OCI-M1 (cell line): ENCODE measurements at regions not wholly inside any gene's neighbourhood (a gene's known extent, or its start where the extent isn't known, plus 50 kb on each side); places are given as distances from the start of the nearest gene placed in this dataset.
"Not testable (repeated sequence)": the region's sequence is repeated elsewhere in the genome, so short reads cannot be mapped to it uniquely, and the experiment has no call there.

ENCODE experiments used
- DNase-seq: peaks from one replicate; lab custom pipeline; 2025; lab: John Stamatoyannopoulos, UW

DNA sequence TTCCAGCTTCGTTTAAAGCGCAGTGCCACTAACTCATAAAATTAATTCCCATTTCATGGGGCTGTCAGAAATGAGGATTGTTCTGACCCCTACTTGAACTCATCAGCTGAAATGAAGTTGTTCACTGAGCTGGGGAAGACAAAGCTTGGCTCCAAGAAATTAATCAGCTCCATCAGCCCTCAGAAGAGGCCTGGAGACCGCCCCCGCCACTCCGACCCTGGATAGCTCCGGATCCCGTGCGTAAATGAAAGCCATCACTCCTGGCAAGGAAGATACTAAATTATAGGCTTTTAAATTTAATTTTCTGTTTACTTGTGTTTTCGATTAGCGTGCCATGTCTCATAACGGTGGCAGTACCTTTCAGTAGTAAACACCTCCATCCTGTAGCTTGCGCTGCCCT, 142.8 kb upstream of the IRX2 start:
- no peak for DNase-seq

DNA sequence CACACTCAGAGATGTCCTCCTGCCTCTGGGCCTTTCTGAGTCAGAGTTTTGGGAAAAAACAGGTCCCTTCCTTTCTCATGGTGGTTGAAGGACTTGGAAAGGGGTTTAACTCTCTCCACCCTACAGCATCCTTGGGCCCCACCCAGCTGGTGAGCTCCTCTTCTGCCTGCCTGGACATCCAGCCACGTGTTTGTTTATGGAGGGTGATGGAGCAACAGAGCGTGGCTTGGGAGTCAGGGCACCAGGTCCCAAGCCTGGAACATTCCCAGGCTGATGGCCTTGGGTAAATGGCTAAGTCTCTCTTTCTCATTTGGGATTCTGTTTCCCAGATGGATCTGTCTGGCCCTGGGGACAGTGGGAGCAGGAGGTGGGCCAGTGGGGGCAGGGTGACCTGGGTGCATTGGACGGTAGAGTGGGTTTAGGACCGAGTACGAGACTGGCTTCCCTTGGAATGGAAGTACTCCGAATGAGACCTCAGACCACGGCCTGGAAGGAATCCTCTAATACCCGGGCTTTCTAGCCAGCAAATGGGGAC, 141.1 kb upstream of the IRX2 start:
- no peak for DNase-seq

DNA sequence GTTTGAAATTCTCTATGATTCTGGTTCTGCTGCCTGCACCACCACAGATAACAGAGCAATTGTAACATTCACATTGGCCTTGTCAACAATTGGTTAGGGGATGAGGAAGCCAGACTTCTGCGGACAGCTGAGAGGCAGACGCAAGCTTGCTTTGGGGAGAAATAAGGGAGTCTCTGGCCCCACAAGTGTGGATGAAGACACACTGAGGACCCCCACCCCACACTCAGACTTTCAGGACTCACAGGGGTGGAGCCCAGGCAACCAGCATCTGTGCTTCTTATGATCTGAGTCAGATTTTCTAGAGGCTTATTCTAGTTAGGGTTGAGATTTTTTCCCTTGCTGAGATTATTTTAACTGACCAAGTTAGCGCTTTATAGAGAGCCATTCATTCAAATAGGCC, 140.3 kb upstream of the IRX2 start:
- no peak for DNase-seq

DNA sequence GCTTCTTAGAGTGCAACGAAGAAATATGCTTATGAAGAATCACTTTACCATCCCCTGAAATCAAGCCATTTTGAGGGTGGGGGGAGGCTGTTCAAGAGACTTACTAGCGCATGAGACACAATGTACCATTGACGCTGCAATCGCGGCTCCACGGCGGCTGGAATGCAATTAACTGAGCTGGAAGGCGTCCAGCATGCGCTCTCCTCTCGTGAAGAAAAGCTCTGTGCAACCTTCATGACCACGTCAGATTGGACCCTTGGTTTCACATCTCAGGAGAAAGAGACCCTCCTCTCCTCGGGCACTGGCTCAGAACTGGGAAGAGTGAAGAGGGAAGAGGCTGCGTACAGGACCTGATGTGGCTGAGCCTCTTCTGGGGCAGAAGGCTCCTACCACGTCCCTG, 138.5 kb upstream of the IRX2 start:
- no peak for DNase-seq

DNA sequence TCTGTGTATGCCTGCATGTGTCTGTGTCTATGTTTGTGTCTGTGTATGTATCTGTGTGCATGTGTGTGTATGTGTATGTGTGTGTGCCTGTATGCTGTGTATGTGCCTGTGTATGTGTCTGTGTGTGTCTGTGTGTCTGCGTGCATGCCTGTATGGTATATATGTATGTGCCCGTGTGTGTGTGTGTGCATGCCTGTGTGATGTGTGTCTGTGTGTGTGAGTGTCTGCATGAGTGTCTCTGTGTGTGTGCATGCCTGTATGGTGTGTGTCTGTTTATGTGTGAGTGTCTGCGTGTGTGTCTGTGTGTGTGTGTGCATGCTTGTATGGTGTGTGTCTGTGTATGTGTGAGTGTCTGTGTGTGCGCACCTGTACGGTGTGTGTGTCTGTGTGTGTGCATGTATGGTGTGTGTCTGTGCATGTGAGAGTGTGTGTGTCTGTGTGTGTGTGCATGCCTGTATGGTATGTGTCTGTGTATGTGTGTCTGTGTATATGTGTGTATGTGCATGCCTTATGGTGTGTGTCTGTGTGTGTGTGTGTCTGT, 137.1 kb upstream of the IRX2 start:
- DNase-seq = no peak

DNA sequence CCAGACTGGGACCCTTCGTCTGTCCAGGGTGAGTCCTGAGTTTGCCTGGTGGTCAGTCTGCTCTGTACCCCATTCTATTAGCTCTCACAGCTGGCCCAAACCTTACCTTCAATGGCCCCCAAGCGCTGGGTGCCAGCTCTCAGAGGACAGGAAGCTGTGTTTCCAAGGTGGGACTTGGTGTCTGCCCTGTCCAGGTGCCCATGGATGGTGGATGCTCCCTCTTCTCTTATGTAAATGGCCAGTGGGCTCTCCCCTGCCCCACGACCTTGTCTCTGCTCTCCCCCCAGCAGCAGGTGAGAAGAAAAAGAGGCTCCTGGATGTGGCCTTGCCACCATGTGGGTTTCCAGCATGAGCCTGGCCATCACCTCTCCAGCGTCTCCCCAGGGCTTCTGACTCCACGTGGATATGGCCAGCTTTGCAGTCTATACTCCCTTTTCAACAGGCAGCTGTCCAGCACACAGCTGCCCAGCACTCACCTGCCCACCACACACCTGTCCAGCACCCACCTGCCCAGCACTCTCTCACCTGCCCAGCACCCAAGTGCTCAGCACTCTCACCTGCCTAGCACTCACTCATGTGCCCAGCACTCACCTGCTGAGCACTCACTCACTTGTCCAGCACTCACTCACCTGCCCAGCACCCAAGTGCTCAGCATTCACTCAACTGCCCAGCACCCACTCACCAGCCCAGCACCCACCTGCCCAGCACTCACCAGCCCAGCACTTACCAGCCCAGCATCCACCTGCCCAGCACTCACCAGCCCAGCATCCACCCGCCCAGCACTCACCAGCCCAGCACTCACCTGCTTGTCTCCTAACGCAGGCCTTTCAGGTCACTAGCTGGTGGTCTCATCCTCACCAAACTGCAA, 136.2 kb upstream of the IRX2 start:
- DNase-seq = no peak

DNA sequence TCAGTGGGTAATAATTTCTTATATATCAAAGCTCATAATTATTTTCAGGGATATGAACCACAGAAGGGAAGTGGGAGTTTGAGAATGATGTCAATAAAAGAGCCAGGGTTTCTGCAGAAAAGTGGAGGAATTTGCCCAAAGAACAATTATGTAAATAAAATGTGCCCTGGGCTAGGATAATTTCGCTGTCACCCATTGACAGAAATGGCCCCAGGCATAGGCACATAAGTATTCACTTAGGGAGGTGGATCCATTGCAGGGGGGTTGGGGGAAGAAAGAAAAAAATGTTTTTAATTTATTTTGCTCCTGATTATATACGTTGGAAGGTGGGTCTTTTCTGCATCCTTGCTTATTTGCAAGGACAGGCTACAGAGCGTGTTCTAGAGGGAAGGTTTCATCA, 135.1 kb upstream of the IRX2 start:
- DNase-seq = no peak

DNA sequence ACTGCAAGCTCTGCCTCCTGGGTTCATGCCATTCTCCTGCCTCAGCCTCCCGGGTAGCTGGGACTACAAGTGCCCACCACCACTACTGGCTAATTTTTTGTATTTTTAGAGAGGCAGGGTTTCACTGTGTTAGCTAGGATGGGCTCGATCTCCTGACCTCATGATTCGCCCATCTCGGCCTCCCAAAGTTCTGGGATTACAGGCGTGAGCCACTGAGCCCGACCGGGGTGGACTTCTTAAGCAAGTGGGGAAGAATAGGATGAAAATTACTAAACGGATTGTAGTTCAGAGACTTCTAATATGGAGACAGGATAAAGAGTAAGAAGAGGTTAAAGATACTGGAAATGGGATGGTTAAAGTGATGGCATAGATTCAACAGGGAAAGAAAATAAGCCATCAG, 132.3 kb upstream of the IRX2 start:
- DNase-seq = no peak

DNA sequence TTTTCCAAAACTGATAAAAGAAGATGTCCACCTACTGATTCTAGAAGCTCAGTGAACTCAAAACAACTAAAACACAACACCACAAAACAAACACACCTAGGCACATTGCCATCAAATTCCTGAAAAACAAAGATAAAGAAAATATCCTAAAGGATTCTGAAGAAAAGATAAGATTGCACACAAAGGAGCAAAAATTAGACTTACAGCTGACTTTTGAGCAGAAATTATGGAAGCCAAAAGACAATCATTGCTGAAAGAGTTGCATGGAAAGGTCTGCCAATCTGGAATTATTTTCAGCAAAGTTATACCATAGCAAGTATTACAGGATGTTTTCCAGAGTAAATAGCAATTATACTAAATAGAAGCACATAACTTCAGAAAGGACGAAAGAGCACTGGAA, 128.2 kb upstream of the IRX2 start:
- DNase-seq = peak; percentile 1

DNA sequence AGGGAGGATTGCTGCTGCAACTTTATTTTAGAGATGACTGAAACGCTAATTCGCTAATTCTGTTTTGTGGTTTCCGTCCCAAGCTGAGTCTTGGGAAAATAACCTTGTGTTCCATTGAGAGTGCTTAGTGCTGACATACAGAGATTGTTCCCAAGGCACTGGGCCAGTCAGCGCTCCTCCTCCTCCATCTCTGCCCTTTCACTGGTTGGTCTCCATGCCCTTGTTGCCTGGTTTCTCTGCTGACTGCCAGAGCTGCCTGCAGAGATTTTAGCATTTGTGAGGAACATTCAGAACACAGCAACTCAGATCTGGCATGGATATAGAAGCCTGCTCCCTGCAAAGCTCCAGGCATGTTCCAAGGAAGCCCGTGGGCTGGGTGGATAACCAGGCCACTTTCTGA, 126.0 kb upstream of the IRX2 start:
- DNase-seq = no peak

DNA sequence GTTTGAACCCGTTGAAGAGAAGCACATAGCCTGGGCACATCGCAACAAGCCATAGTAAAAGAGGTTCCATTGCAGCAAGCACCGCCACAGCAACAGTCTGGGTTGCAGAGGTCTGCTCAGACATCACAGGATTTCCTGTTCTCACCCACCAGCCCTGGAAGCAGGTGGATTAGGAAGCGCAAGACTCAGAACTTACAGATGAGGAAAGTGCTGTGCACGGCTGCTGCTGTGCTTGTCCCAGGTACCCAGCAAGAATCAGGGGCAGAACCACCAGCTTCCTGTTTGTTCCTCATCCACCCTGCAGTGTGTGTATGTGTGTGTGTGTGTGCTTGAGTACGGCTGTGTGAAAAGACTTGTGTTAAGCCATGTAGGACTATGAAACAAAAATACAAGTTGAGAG, 124.7 kb upstream of the IRX2 start:
- no peak for DNase-seq

DNA sequence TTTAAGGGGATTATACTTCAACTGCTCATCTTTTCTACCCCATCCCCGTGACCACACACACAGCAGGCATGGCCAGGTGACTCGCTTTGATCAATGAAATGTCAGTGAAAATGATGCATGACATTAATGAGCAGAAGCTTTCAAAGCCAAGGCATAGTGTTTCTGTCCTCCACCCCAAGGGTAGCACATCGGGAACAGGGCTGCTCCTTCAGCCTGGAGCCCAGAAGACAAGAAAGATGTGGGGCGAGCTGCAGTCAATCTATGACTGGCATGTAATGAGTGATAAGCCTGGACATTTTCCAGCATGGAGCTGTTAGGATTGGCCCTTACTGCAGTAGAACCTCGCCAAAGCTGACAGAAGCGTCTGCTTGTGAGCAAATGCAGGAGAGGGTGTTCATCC, 122.6 kb upstream of the IRX2 start:
- no peak for DNase-seq

DNA sequence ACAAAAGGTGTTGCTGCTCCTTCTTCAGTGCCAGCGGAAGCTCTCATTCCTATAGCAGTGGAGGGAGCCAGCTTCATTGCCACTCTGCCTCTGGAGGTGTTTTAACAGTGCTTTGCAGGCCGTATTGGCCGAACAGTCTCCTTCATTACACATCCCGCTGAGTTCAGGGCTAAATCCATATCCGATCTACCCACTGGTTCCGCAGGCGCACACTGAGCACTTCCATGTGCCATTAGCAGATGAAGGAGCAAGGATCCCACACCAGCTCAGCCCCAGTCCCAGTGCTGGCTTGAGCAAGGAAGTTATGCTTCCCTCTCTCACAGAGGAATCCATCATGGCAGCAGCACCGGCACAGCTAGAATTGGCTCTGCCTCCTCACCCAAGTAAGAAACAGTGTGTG, 121.2 kb upstream of the IRX2 start:
- no peak for DNase-seq

DNA sequence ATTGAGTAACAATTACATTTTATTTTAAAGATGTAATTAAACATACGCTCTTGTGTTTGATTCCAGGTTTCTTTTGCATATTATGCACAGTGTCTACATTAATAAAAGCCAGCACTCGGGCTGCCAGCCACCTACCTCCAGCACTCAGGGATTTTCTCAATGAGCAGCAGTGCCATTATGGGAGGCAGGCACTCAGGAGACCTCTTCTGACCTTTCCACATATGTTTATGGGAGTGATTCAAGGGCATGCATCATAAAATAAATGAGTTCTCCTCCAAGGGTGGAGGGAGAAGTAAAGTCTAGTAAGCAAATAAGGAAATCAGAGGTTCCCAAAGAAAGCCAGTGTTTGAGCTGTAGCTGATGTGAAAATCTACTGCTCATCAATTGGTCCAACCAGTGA, 119.8 kb upstream of the IRX2 start:
- DNase-seq = no peak

DNA sequence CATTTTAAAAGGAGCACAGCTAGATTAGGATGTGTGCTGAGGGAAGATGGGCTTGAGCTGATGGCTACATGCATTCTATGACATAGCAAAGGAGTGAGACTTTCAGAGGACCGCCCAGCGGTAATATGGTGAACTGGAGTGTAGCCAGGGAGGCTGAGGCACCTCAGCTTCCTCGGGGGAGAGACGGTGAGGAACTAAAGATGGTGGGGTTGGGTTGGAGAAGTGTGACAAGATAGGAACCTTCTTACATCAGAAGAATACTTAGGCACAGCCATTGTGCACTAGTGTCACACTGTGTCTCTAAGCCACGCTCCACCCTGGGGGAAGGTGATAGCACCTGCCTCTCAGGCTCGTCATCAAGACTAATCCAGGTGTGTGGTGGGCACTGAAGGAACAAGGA, 118.0 kb upstream of the IRX2 start:
- no peak for DNase-seq

DNA sequence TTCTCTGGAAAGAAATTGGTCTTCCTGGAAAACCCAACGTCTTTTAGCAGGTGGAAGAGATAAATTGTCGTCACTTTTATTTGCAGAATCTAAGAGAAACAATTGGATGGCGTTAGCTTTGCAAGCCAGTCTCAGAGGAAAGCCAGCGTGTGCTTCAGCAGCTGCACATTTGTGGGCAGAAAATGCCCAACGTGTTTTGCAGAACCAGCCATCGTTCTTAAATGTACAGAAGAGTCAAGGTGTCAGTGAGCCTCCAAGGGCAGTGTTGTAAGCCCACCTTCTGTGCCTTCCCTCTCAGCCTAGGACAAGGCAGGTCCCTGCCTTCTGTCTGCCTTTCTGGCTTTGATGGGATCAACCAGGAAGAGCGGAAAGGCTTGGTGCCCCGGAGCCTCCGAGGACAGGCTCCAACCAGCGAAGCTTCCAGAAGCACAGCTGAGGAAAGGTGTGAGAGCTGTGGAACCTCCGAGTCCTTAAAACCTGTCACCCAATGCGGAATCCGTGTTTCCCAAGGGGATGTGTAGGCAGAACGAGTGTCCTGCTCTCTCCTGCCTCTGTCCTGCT, 116.0 kb upstream of the IRX2 start:
- DNase-seq = no peak

DNA sequence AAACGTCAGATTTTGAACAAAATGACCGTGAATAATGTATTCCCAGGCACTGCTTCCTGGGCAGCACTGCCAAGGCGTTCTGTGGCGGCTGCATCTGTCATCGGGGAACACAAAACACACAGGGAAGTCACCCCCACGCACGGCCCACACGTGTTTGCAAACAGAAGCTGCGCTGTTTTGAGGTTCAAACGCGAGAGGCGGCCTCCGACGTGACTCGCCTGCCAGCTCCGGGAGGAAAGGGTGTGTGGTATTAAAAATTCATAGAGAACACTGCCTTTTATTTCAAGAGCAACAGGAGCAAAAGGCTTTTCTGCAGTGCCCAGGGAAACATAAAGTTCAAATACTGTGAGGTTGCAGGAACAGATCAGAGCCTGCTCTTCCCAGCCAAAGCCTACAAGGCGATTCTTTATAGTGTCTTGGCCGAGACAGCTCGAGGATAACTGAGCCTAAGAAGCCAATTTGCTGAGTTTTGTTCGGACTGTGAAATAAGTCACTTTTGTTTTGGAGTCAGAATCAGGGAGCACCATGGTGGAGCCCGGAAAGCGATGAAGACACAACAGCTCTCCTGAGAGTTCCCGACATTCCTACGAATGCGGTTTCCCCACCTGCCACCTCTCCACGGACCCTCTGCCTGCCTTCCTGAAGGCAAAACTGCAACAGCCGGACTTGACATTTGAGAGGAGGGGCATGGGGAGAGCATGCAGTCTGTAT, 115.3 kb upstream of the IRX2 start:
- no peak for DNase-seq

DNA sequence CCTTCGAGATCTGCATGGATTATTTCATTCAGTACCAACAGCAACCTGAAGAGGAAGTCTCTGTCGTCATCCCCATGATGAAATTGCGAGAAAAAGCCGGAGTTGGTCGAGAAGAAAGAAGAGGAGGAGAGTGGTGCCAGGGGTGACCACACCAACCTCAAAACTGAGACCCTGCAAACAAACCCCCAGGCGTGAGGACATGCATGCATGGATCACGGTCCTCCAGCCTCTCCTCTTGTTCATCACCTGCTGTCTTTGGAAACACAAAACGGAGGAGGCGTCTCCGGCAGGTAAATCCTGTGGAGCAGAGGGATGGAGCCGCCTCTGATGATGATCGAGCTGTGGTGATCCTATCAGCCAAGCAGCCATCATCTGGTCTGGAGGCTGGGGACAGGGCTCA, 114.4 kb upstream of the IRX2 start:
- DNase-seq = no peak

DNA sequence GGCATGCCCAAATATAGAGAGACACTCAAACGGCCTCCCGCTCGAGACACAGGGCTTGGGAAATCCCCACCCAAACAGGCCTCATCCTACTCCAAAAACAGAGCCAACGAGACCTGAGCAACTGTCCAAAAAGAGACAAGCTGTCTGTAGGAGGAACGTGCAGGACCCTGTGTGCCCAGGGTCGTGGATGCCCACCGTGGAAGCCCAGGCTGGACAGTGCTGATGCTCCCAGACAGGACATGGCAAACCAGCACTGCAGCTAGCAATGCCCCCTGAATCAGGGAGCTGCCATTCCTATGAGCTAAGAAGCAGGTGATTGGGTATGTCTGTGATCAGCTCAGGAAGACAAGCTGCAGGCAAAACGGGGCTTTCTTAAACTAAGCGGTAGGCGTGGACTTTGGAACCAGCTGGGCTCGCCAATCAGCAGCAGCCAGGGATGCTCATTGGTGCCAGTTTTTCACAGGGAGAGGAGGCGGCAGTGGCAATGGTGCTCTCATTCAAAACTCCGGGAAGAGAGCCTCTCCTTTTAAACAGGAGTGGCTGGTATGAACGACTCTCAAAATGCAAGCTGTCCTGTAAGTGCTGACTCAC, 113.1 kb upstream of the IRX2 start:
- DNase-seq = no peak

DNA sequence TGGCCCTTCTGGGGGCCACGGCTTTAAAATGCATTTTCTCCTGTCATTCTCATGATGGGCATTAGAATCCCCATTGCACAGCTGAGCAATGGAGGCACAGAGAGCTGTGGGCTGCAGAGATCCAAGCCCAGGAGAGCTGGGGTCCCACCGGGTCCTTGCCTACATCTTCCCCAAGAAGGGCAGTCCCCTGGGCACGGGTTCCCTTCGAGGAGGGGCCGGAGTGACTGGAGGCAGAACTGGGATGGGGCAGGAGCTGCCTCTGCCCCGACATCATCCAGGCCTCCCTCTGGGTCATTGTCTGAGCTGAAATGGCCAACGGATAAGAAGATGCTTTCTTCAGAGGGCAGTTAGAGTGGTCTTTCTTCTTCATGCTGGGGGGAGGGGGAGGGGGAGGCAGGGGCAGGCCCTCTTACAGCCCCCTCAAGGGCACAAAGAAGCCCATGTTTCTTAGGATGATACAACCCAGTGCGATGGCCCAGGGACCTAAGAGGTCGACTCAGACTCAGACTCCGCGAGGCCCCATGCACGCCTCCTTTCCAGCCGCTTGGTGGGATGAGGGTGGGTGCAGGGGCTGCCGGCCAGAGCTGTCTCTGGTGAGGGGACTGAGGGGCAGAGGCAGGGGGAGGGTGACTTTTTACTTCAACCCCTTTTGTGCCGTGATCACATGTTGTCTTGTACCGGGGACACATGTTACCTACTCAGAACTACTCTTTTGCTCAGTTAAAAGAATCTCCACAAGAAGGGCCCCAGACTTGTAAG, 112.4 kb upstream of the IRX2 start:
- no peak for DNase-seq

DNA sequence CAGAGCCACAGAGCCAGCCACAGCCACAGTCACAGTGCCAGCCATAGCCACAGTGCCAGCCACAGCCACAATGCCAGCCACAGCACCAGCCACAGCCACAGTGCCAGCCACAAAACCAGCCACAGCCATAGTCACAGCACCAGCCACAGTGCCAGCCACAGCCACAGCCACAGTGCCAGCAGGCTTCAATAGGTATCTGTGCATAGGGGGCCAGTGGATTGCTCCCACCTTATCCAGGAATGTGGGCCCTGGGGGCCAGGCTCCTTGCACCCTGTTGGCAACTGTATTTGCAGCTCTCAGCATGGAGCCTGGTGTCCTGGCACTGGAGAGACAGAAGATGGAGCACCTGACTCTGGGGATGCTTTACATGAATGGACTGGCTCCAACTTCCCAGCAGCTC, 111.7 kb upstream of the IRX2 start:
- no peak for DNase-seq

DNA sequence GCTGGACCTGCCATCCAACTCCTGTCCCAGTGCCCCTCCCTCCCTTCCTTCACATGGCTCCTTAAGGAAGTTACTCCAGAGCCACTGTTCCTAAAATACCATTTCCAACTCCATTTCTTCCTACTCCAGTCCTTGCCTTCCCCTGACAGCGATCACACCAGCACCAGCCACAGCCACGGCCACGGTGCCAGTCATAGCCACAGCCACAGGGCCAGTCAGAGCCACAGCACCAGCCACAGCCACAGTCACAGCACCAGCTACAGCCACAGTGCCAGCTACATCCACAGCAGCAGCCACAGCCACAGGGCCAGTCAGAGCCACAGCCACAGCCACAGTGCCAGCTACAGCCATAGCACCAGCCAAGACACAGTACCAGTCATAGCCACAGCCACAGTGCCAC, 110.7 kb upstream of the IRX2 start:
- not testable (repeated sequence) for DNase-seq
